ENCODE measurements at regions not wholly inside any gene's neighbourhood (a gene's known extent, or its start where the extent isn't known, plus 50 kb on each side); places are given as distances from the start of the nearest gene placed in this dataset.

DNA sequence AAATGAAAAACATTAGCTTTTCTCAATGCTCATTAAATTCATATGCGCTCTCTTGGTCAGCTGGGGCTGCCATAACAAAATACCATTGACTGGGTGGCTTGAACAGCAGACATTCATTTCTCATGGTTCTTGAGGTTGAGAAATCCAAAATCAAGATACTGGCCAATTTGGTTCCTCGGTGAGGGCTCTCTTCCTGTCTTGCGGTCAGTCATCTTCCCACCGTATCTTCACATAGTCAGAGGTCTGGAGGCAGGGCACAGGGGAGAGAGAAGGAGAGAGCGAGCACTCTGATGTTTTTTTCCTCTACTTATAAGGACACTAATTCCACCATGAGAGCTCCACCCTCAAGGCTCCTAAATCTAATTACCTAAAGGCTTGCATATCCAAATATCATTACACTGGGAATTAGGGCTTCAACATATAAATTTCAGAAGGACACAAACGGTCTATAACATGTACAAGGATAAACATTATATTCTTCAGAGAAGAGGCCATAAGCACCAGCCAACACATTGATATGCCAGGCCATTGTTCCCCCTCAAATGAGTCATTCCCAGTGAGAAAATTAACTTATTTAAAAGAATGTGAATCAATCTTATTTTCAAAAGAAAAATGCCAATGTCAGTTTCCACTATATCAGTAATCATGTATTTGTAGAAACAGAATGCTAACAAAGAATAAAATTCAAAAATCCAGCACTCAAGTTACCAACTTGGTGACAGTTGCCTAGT, 152.2 kb downstream of the BTG1 start:
- DNase-seq (ENCODE audit: insufficient read length, low spot score) (no peak), FAIRE-seq (no peak)
- no peak for TF ChIP-seq CTCF (IDR thresholded peaks at IDR 0.05; ENCODE audit: insufficient read depth, missing control alignments)

GRCh38 chr12:91991399-91992187, 154.1 kb downstream of the BTG1 start:
- no peak for FAIRE-seq
- DNase-seq (ENCODE audit: insufficient read length, low spot score) = no peak
- no peak for TF ChIP-seq CTCF (IDR thresholded peaks at IDR 0.05; ENCODE audit: insufficient read depth, missing control alignments)

DNA sequence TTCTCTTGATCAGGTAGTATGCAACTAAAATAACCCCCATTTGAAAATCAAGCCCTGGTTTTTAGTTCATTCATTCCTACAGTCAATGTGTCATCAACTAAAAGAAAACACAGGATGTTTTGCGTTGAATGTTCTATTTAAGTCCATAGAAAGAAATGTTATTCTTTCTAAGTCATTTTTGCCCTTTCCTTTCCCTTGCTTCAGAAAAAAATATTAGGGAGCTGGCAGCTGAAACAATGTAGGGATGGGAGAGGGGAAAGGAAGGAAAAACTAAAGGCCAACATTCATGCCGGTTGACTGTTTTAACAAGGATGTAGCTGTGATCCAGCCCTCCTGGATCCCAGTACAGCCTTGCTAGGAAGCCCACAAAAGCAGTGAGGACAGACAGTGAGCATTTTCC, 155.1 kb downstream of the BTG1 start:
- no peak for FAIRE-seq

DNA sequence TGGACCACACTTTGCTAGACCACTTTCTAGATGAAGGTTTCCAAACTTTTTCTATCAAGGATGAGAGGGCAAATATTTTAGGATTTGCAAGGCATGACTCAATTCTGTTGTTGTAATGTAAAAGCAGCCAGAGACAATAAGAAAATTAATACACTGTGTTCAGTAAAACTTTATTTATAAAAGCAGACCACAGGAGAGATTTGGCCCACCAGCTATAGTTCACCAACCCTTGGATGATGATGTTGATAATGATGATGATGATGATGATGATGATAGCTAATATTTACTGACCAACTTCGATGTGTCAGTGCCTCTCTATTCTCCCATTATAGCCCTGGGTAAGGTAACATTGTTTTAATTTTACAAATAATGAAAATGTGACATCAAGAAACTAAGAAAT, 156.5 kb downstream of the BTG1 start:
- DNase-seq (ENCODE audit: insufficient read length, low spot score) (no peak), FAIRE-seq (no peak)
- TF ChIP-seq CTCF (IDR thresholded peaks at IDR 0.05; ENCODE audit: insufficient read depth, missing control alignments) = no peak

More for the DNA sequence above, 155.1 kb downstream of the BTG1 start:
- no peak for TF ChIP-seq CTCF (IDR thresholded peaks at IDR 0.05; ENCODE audit: insufficient read depth, missing control alignments)
- DNase-seq (ENCODE audit: insufficient read length, low spot score) = no peak

DNA sequence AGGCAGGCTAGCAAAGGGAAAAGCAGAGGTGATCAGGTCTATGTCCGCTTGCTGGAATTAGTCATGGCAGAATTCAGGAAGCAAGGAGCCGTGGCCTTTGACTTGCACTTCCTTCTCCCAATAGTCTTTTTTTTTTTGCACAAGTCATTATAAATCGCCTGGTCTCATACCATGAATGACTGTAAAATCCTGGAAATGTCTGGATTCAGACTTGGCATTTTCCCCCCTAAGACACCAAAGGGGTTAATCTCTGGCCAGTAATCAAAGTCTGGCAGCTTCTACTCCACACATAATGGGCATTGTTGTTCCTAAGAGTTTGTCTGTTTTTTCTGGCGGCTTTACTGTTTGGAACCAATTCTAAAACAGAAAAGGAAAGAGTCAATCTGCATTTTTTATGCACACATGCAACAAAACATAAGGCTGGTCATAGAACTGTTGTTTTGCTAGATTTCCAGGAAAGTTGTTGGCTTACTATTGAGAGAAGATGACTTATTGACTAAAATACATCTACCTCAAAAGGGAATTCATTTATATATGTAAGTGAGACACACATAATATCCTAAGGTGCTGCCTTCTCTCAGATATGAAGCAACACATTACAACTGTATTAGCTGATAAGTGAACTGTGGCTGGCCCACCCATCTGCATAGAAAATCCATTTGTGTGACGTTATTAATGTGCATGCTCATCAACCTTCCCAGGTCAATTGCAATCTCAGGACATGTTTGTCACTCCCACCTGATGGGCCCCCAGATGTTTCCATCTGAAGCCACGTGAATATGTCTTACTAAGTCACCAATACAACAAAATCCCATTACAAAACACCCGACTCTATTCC, 157.3 kb downstream of the BTG1 start:
- TF ChIP-seq CTCF (IDR thresholded peaks at IDR 0.05; ENCODE audit: insufficient read depth, missing control alignments) = no peak
- no peak for DNase-seq (ENCODE audit: insufficient read length, low spot score)
- FAIRE-seq = no peak

DNA sequence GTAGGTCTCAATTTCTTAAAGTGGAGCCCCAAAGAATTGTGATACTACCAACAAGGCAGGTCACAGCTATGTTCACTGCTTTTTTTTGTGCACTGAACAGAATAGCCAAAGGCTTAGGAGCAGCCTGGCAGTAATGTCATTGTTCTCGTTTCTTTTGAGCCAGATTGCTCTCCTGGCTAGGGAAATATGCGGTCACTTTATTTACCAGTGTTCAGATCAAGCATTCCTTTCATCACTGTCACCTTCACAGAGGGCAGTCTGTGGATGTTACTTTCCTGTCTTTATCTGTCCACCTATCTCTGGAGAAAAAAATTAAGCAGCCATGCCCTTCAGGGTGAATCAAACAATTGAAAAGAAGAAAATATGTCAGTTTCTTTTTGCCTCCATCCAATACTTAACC, 159.6 kb downstream of the BTG1 start:
- DNase-seq (ENCODE audit: insufficient read length, low spot score) (no peak), FAIRE-seq (no peak)
- TF ChIP-seq CTCF (IDR thresholded peaks at IDR 0.05; ENCODE audit: insufficient read depth, missing control alignments) = no peak

Data from D721Med (cell line).